Ascending aorta (tissue), 2 donors: ENCODE measurements at regions not wholly inside any gene's neighbourhood (a gene's known extent, or its start where the extent isn't known, plus 50 kb on each side); places are given as distances from the start of the nearest gene placed in this dataset.
"Not testable (repeated sequence)": the region's sequence is repeated elsewhere in the genome, so short reads cannot be mapped to it uniquely, and the experiment has no call there.

ENCODE experiments used
- DNase-seq, 2 donors: peaks; one replicate each; pipeline ENCODE4 v3.0.0-alpha.2; 2019; ENCODE audit warnings: low spot score in 2 of 2
- H3K27ac ChIP-seq, 2 donors: fragments of 200-600 bp; sonication (generic); one replicate each; pipeline ENCODE4 v1.5.1; 2016 to 2017; ENCODE audit warnings: mild to moderate bottlenecking in 1 of 2
- H3K27me3 ChIP-seq: fragments of 200-600 bp; sonication (generic); one replicate; pipeline ENCODE4 v1.5.1; 2017
- H3K36me3 ChIP-seq, 2 donors: fragments of 200-600 bp; sonication (generic); one replicate each; pipeline ENCODE4 v1.5.1; 2016
- H3K4me1 ChIP-seq, 2 donors: fragments of 200-600 bp; sonication (generic); one replicate each; pipeline ENCODE4 v1.5.1; 2016 to 2017; ENCODE audit warnings: mild to moderate bottlenecking in 1 of 2
- H3K4me3 ChIP-seq, 2 donors: fragments of 200-600 bp; sonication (generic); one replicate each; pipeline ENCODE4 v1.5.1; 2016 to 2017; ENCODE audit warnings: mild to moderate bottlenecking in 1 of 2
- H3K9me3 ChIP-seq, 2 donors: fragments of 200-600 bp; sonication (generic); one replicate each; pipeline ENCODE4 v1.5.1; 2016
- CTCF ChIP-seq, 3 experiments: fragments of 200-600 bp in 2 of 3; fragments of 450-650 bp in 1 of 3; sonication (generic) in 2 of 3; IDR thresholded peaks; one replicate each; pipeline ENCODE4 v1.5.1; 2016 to 2019; ENCODE audit warnings: antibody characterized with exemption in 3 of 3, mild to moderate bottlenecking in 1 of 3, moderate library complexity in 1 of 3
- intact Hi-C: fragments of 100-400 bp; cut with DNase I; formaldehyde crosslinking; loops from one replicate; pipeline ENCODE4 v1.15.1; 2023

GRCh38 chr4:188993871-188994270 lies 854.6 kb downstream of the TRIML1 start:
- no peaks in the 10 kb centered on the region for H3K4me1 ChIP-seq
- no peak overlapping the region for H3K27ac ChIP-seq
- no peaks in the 10 kb centered on the region for H3K9me3 ChIP-seq
- no peak overlapping the region for H3K4me3 ChIP-seq
- no peaks in the 10 kb centered on the region for H3K27me3 ChIP-seq
- H3K36me3 ChIP-seq, result no peaks in the 10 kb centered on the region
- no peak for DNase-seq
- TF ChIP-seq CTCF (IDR thresholded peaks at IDR 0.05), result no peak
- intact Hi-C loops, result no loop called here

- H3K4me3 ChIP-seq, result no peak overlapping the region
Observed at GRCh38 chr4:189001283-189001970, 862.2 kb downstream of the TRIML1 start.

GRCh38 chr4:189001971-189002450 lies 862.8 kb downstream of the TRIML1 start:
- DNase-seq, result no peak
- Histone ChIP-seq H3K36me3 (no peaks in the 10 kb centered on the region), H3K4me1 (no peaks in the 10 kb centered on the region), H3K4me3 (no peak overlapping the region), H3K27ac (no peak overlapping the region), H3K27me3 (no peaks in the 10 kb centered on the region), H3K9me3 (no peaks in the 10 kb centered on the region)
- TF ChIP-seq CTCF (IDR thresholded peaks at IDR 0.05), result no peak
- intact Hi-C loops, result no loop called here

More at GRCh38 chr4:189001283-189001970, 862.2 kb downstream of the TRIML1 start:
- H3K4me1 ChIP-seq, result no peaks in the 10 kb centered on the region
- DNase-seq, result no peak
- no peaks in the 10 kb centered on the region for H3K27me3 ChIP-seq
- no peaks in the 10 kb centered on the region for H3K36me3 ChIP-seq
- intact Hi-C loops, result no loop called here
- no peaks in the 10 kb centered on the region for H3K9me3 ChIP-seq
- no peak for TF ChIP-seq CTCF (IDR thresholded peaks at IDR 0.05)
- no peak overlapping the region for H3K27ac ChIP-seq

GRCh38 chr4:189002475-189002874 lies 863.2 kb downstream of the TRIML1 start:
- Histone ChIP-seq H3K4me1 (no peaks in the 10 kb centered on the region), H3K4me3 (no peak overlapping the region), H3K36me3 (no peaks in the 10 kb centered on the region), H3K27ac (no peak overlapping the region), H3K27me3 (no peaks in the 10 kb centered on the region), H3K9me3 (no peaks in the 10 kb centered on the region)
- no peak for DNase-seq
- TF ChIP-seq CTCF (IDR thresholded peaks at IDR 0.05), result no peak
- intact Hi-C loops, result no loop called here

GRCh38 chr4:189010452-189011217 lies 871.4 kb downstream of the TRIML1 start:
- H3K36me3 ChIP-seq, H3K4me3 ChIP-seq, DNase-seq, H3K4me1 ChIP-seq, intact Hi-C loops, H3K27me3 ChIP-seq, H3K9me3 ChIP-seq, H3K27ac ChIP-seq: not testable (repeated sequence)

- H3K4me3 ChIP-seq, result no peak overlapping the region
- no peak for TF ChIP-seq CTCF (IDR thresholded peaks at IDR 0.05)
- intact Hi-C loops, result no loop called here
- H3K9me3 ChIP-seq, result no peaks in the 10 kb centered on the region
- no peak overlapping the region for H3K27ac ChIP-seq
- no peak for DNase-seq
- no peaks in the 10 kb centered on the region for H3K36me3 ChIP-seq
- no peaks in the 10 kb centered on the region for H3K27me3 ChIP-seq
- H3K4me1 ChIP-seq, result no peaks in the 10 kb centered on the region
Observed at GRCh38 chr4:189021831-189022230, 882.6 kb downstream of the TRIML1 start.
